Stimulated activated CD4-positive, alpha-beta T cell treated with anti-CD3 and anti-CD28 coated beads, Interleukin-15, amount 100 ng/mL, for 24 hours (primary cell): ENCODE measurements at regions not wholly inside any gene's neighbourhood (a gene's known extent, or its start where the extent isn't known, plus 50 kb on each side); places are given as distances from the start of the nearest gene placed in this dataset.
"Not testable (repeated sequence)": the region's sequence is repeated elsewhere in the genome, so short reads cannot be mapped to it uniquely, and the experiment has no call there.

Experiments used
- DNase-seq: peaks from one replicate; pipeline ENCODE4 v3.0.0-alpha.2; 2020

GRCh38 chr2:238600506-238601432, 174.0 kb downstream of the ASB1 start:
- no peak for DNase-seq

GRCh38 chr2:238601433-238602222, 174.9 kb downstream of the ASB1 start:
- DNase-seq: no peak

GRCh38 chr2:238602223-238602960, 175.7 kb downstream of the ASB1 start:
- DNase-seq: no peak

GRCh38 chr2:238603596-238603995, 176.9 kb downstream of the ASB1 start:
- no peak for DNase-seq

GRCh38 chr2:238606311-238606710, 179.6 kb downstream of the ASB1 start:
- no peak for DNase-seq

GRCh38 chr2:238613610-238614009, 186.9 kb downstream of the ASB1 start:
- DNase-seq: no peak

DNA sequence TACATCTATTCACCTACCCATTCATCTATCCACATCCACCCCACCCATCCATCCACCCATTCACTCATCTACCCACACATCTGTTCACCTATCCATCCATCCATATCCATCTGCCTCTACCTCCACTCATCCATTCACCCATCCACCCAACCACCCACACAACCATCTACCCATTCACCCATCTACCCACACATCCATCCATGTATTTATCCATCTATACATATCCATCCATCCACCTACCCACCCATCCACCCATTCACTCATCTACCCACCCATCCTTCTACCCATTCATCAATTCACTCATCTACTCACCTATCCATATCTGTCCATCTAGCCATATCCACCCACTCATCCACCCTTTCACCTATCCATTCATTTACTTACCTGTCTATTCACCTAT, 187.6 kb downstream of the ASB1 start:
- no peak for DNase-seq

- no peak for DNase-seq
These were observed 188.5 kb downstream of the ASB1 start for GRCh38 chr2:238615187-238615586.

DNA sequence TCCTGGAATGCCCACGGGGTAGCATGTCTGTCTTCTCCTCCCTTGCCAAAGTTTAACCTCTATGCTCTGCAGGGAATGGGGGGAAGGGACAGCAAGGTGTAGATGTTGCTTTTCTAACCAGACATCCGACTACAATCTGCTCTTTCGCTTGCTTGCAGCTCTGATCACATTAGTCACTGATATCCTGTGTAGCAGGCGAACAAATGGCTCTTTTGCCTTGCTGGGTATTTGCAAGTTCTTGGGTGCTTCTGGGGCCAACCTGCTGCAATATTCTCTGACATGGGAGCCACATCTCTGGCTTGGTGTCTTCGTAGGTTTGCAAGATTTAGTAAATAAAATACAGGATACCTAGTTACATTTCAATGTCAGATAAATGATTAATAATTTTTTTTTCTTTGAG, 190.0 kb downstream of the ASB1 start:
- DNase-seq: no peak

DNA sequence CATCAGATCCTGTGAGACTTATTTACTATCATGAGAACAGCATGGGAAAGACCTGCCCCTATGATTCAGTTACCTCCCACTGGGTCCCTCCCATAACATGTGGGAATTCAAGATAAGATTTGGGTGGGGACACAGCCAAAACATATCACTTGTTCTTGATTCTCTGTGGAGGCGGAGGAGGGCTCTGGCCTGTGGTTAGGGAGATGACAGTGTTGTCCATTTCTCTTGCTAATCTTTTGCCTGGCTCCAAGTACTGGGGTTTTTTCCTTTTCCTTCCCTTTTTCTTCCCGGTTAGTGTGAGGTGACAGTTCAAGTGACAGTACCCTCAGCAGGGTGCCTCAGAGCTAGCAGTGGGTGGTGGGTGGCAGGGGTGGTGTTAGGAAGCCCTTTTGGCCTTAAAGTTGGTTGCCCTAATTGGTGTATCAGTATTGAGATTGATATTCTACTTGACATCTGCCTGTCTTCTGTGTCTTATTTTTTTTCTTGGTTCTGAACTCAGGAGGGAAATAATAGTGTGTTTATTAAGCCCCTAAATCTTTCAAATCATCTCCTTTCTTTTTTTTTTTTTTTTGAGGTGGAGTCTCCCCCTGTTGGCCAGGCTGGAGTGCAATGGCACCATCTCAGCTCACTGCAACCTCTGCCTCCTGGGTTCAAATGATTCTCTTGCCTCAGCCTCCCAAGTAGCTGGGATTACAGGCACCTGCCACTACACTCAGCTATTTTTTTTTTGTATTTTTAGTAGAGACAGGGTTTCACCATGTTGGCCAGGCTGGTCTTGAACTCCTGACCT, 192.0 kb downstream of the ASB1 start:
- not testable (repeated sequence) for DNase-seq

- DNase-seq: no peak
These were observed 201.2 kb downstream of the ASB1 start for GRCh38 chr2:238627899-238628298.

- no peak for DNase-seq
These were observed 202.3 kb downstream of the ASB1 start for GRCh38 chr2:238629064-238629463.

- DNase-seq: no peak
These were observed 204.9 kb downstream of the ASB1 start for GRCh38 chr2:238631491-238632180.

DNA sequence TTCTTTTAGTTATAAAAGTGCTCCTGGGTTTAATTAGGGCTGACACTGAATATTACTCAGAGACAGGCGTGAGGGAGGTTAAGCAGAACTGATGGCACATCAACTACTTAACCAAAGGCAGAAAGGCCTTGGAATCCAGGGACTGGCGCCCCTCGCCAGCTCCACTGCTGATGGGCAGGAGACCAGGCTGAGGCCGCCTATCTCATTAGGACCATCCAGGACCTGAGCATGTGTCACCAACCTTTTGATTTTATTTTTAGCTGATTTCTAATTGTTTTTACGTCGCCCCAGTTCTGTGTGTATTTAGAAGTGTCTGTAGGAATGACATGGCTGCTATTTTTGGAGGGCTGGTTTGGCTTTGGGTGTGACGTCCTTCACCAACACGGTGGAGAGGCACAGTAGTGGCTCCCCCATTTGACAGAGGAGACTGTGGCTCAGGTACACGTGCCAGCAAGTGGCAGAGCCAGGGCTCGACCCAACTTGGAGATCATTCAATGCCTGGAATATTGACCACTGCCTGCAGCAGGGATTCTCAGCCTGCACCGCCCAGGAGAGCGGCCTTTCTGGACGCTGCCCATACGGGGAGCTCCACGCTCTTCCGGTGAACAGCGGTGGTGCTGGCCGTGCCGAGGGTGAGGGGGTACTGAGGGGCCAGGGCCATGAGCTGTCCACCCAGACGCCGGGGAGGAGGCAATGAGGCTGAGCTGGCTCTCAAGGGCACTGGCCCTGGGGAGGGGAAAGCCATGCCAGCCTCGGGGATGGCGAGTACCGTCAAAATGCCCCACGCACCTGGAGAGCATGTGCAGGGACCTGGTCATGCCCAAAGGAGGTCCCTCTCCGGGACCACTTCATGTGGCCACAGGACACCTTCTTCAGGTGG, 205.7 kb downstream of the ASB1 start:
- DNase-seq: no peak

- DNase-seq: no peak
These were observed 206.9 kb downstream of the ASB1 start for GRCh38 chr2:238633426-238634328.

- no peak for DNase-seq
These were observed 208.1 kb downstream of the ASB1 start for GRCh38 chr2:238634701-238635357.

DNA sequence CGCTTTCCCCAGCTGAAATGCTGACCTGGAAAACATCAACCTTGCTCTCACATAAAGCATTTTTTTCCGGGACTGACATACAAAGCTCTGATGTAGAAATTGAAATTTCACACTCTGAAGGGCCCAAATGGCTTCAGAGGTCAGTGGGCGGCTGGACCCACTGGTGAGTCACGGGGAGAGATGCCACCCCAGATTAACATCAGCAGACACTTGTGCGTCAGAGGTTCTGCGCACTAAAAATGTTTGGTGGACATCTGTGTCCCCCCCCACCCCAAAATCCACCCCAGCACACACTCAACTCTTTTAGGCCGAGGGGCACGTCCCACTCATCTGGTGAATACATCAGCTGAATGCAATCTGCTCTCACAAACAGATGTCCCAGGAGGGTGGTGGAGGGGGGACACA, 208.9 kb downstream of the ASB1 start:
- DNase-seq: no peak

- DNase-seq: no peak
These were observed 209.7 kb downstream of the ASB1 start for GRCh38 chr2:238636269-238637073.
